ENCODE measurements at regions not wholly inside any gene's neighbourhood (a gene's known extent, or its start where the extent isn't known, plus 50 kb on each side); places are given as distances from the start of the nearest gene placed in this dataset.

DNA sequence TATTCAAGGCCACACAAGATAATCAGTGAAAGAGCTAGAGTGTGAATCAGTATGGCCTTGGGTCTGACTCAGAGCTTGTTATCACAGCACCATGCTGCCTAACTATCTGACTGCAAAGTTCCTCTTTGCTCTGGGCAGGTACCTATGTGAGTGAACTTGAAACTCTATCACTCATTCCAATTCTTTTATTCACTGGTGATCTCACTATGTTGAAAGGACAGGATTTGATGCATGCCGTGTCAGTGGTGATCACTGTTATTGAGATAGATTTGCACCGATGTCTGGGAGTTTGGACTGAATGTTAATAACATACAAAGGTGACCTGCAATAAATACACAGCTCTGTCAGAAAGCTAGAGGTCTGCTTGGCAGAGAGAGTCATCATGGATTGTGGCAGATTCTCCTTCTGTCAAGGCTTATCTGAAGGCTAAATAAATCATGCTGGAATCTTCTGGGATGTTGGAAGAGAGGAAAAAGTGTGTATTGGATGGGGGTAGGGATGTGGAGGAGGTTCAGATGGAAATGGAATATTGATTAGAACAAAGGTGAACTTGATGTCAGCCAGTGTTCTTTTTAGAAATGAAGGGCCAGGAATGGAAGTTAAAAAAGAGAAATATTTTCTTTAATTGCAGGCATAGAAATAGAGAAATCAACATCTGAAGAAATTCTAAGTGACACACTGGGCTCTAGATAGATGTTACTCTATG, 91.8 kb upstream of the TNC start:
- no peak for DNase-seq (ENCODE audit: low read depth in 3 of 3)

DNA sequence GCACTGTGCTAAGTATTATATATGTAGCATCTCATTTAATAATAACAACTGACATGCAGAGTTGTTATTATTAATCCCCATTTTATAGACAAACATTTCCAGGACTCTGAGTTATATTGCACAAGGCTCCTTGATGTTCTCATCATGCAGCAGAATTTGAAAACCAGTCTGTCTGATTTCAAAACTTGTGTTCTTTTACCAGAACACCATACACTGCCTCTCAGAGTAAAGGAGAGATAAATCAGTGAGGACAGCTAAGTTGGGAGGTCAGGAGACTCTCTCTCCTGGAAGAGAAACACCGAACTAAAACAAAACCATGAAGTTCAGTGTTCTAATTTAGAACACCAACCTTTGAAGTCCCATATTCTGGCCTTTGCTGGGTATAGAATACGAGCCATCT, 92.7 kb upstream of the TNC start:
- DNase-seq (ENCODE audit: low read depth in 3 of 3), result no peak

DNA sequence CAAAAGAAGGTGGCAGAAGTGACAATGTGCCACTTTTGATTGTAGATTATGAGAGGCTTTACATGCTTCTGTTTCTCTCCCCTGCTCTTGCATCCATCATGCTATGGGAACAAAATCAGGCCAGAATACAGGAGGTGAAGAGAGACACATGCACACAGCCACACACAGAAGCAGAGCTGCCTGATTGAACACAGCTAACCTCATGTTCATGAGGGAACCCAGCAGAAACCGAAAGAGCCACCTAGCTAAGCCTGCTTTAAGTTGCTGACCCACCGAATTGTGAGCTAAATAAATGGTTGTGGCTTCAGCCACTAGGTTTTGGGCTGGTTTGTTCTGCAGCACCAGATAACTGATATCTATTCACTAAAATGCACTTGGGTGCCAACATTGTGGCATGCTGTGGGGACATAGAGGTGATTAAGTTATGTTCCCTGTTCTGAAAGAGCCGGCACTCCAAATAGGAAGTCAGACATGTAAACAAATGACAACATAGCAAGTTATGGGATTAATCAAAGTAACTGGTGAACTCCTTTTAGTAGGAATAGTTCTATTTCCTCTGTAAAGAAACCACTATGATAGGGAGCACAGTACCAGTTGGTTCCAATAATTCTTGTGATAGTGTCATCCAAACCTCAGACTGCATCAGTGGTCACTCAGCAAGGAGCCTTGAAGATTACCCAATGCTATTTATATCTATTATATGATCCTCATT, 93.6 kb upstream of the TNC start:
- no peak for DNase-seq (ENCODE audit: low read depth in 3 of 3)

DNA sequence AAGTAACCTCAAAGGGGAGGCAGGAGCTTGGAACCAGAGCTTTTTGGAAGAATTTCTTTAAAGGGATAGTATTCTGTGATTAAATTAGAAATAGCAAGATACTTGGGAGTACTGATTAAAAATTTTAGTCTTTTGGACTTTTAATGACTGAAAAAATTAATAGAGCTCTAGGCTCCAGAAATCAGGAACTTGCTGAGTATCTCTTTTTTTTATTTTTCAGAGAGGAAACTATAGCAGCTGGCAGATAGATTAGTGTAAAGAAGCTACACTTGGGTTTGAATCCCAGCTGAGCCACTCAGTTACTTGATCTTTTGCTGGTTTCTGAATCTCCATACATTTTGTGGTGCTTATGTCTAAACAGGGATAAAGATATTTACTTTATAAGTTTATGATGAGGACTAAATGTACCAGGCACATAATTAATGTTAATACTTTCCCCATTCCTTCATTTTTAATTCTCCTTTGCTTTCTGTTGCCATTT, 94.2 kb upstream of the TNC start:
- DNase-seq (ENCODE audit: low read depth in 3 of 3), result no peak

DNA sequence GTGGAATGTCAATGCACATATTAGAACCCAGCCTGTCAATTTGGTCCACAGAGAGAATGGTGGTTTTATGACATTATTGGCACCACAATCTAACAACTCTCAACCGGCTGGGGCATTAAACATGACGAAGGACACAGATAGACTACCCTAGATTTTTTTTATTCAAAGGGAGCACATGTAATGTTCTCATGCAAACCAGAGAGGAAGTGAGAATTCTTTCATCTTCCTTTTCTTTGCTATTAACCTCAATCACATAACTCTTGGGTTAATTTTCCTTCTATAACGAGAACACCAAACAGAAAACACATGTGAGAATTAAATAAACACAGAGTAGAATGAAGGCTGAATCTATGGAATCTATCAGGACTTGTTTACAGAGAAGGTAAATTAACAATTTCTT, 94.9 kb upstream of the TNC start:
- DNase-seq (ENCODE audit: low read depth in 3 of 3), result no peak

DNA sequence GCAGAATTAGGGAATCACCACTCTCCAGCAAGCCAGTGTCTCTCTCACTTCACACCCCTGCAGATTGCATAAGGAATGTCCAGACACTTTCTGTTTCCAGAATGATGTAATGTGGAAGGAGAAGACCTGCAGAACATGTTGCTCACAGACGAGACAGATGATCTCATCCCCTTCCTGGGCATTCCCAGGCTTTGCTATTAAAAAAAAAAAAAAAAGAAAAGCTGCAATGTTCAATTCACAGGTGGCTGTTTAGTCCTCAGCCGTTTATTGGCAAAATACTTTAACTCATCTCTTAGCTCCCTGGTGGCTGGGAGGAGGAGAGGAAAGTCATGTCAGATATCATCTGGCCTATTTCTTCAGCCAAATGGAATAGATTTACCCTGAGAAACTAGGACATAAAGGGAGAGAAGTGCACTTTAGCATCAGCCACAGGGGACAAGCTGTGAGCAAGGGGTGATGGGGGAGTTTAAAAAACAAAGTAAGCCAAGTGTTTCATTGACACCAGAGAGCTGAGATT, 95.9 kb upstream of the TNC start:
- DNase-seq (ENCODE audit: low read depth in 3 of 3), result no peak

DNA sequence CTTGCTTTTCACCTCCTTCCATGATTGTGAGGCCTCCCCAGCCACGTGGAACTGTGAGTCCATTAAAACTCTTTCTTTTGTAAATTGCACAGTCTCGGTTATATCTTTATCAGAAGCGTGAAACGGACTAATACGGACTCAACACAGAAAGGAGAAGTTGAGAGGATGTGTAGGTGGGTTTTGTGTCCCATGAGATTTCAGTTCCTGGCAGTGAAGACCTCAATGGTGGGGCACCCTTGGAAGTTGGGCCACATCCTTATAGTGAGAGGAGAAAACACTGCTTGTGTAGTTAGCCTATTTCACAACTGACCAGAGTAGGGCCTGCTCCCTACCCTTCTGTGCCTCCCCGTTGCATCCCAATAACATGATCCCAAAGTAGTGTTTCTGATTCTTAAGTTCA, 98.9 kb upstream of the TNC start:
- DNase-seq (ENCODE audit: low read depth in 3 of 3), result no peak

DNA sequence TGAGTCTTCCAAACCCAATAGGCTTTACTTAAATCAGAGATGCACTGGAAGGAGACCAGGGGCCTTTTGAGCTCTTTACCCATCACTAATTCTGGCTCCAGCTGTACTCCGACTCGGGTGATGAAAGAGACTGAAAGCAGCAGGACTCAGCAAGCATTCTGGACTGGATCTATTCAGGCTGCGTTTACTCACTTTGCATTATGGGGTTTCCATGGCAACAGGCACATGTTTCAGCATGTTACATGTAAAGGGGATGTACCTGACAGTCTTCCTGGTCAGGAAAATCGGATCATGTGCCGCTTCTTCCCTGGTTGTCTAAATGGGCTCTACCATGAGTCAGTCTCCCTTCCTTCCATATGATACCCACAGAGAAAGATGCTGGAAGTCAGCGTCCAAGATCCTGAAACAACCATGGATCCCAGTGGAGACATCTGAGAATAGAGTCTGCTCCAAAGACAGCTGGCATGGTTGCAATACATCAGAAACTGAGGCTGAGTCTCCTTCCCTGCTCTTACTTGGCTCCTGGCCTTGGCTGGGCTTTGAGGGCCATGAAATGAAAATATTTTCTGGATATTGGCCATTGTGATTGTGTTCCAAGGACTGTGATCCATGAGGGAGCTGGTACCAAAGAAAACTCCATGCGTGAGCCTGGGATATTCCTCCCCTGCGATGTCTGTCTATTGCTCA, 102.5 kb upstream of the TNC start:
- DNase-seq (ENCODE audit: low read depth in 3 of 3), result no peak

DNA sequence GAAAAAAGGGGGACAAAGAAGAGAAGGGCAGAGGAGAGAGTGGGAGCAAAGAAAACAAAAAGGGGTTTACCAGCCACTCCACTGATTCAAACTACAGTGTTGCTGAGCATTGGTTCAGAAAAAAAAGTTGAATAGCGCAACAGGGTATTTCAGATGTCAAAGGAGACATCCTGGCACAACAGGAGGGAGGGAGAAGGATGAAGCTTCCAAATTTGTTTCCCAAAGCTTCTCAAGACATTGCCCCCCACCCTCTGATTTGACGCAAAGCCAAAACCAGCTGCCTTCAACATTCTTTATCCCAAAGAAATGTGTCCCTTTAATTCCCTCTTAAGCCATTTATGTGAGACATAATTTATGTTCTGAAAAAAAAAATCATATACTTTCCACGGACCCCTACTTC, 105.5 kb upstream of the TNC start:
- no peak for DNase-seq (ENCODE audit: low read depth in 3 of 3)

DNA sequence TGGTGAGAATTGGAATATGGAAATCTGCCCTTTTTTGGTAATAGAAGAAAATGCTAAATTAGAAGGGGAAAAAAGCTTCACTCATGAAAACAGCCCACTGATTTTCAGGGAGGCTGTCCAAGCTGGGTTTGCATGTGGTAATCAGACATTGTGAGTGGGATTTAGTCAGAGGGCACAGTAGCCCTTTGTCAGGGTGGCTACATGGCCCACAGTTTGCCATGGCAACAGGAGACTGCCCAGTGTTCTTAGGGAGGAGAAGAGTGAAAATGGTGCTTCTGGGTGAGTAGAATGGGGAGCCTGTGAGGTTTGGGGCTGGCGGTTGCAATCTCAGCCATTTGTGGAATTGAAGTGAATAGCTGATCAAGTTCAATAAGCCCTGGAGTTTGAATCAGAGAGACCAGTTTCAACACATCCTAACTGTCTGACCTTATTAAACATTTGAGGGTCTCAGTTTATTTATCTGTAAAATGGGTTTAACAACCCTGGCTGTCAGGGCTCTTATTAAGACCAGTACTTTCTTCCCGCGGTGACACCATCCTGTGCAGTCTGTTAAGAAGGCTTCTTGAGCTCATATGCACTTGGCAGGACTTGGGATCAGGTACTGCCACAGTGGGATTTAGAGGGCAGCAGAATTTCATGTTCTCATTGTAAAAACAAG, 107.6 kb upstream of the TNC start:
- no peak for DNase-seq (ENCODE audit: low read depth in 3 of 3)

DNA sequence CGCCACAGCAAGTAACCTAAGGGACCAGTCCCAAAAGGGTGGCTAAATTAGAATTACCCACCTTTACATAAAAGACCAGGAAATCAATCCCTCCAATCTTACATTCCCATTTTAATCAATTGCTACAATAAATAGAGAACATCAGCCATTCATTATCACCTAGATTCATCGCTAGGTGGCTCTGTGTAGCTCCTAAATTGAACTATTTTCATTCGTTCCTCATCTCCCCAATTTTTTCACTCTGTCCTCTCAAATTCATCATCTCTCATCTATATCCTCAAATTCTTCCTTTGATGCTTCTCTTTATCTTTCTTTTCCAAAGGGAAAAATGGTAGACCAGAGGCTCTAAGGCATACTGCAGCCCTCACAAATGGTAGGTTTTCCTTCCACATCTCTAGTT, 108.2 kb upstream of the TNC start:
- no peak for DNase-seq (ENCODE audit: low read depth in 3 of 3)

DNA sequence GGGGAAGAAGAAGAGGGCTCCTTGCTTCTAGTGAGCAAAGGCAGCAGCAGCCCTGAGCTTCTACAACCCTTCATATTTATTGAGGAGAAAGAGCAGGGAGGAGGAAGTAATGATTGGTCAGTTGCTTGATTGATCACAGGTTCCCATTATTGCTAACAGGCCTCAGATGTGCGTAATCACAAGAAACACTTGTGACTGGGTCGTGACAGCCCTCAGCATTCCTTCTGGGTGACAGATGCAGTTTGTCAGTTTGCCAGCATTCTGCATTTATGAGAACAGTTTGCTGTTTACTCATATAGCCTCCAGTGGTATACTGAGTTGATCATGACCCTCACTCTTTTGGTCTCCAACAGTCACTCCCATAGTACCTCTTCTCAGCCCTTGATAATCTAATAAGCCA, 111.5 kb upstream of the TNC start:
- no peak for DNase-seq (ENCODE audit: low read depth in 3 of 3)

DNA sequence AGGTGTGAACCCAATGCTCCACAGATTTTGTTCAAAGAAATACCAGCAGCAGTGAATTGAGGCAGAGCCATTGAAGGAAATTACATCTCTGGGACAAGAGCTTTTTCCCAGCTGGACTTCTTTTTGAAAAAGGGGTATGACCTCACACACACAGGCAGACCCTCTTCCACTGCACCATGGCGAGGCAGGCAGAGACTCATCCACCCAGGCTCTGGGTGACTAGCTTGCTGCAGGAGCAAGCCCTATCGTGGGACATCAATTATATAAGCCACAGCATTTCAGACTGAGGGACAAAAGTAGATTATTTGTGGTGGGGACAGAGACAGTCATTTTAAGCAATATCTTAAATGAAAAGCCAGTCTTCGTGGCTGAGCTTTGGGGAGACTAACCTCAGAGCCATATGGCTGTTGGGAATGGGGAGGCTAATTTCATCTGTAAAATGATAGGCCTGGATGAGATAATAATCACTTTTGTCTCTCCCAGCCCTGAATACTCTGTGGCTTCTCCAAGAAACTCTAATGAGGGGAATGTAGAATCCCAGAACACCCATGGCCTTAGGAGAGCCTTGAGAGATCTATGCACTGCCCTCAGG, 113.1 kb upstream of the TNC start:
- no peak for DNase-seq (ENCODE audit: low read depth in 3 of 3)

DNA sequence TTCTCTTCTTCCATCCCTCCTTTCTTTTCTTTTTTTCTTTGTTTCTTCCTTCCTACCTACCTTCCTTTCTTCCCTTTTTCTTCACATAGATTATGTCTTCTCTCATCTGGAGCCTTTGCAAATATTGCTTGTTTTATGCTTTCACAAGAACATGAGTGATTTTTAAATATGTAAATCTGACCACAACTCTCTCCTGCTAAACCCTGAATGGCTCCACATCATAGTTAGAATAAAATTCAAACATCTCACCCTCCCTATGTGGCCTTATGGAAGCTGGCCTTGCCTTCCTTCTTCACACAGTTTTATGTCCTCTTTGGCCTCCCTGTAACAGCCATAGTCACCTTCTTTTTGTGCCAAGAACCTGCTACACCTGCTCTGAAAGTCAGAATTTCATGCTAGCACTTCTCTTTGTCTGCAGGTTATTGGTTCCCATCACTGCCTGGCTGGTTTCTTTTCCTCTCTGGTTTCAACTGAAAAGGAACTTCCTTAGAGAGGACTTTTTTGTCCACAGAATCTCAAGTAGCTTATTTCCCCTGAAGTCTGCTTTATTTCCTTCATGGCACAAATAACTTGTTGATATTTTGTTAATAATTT, 114.3 kb upstream of the TNC start:
- no peak for DNase-seq (ENCODE audit: low read depth in 3 of 3)

DNA sequence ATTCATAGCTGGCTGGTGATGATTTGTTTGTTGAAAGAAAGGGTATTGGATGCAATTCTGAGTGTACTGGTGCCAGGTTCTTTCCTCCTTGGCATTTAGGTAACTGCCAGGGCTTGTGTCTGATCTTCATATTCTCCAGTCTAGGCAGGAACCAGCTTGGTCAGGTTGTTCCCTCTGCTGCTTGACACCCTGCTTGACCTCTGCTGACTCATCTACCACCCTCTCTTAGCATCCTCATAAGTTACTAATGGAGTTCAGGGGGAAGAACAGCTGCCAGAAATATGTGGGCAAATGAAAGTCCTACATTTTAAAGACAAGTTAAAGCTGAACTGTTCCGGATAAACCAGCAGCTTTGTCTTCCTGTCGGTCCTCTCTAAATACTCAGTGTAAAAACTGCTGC, 116.1 kb upstream of the TNC start:
- no peak for DNase-seq (ENCODE audit: low read depth in 3 of 3)

DNA sequence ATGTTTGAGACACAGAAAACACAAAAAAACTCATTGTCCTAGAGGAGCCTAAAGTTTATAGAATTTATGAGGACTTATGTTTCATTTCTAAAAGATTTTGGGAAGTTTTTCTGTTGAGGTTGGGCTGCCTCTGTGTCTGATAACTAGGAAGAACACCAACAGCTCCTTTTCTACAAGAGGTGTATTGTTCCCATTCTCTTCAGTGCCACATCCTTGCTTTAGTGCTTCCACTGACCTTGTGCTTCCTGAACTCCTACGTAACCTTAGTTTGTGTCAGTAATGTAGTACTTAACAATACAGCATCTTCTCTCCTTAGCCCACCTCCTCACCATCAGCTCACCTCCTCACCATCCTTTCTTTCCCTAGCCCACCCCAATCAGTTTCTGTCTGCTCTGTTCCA, 117.3 kb upstream of the TNC start:
- no peak for DNase-seq (ENCODE audit: low read depth in 3 of 3)

DNA sequence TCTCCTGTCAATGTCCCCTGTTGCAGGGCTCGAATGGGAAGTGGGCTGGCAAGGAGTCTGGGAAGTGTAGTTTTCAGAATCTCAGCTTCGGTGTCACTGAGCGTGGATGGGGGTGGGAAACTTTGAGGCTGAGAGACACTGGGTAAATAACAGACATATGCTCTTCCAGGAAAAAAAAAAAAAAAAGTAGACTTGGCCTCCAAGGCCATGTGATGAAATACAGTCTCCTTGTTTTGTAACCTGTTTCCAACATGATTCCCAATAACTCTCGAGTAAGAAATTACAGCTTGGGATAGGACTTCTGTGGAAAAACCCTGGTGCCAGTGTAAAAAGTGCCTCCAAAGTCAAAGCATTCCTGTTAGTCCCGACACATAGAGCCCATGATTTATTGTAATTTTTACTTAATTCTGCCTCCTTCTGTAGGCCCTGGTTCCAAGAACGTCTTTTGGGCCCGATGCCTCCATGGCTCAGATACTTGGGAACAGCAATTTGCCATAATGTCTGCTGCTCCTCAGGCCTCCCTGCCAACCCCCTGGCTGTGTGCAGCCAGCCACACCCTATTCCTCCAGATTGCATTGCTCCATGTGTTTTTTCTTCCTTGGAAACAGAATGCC, 119.5 kb upstream of the TNC start:
- no peak for DNase-seq (ENCODE audit: low read depth in 3 of 3)

DNA sequence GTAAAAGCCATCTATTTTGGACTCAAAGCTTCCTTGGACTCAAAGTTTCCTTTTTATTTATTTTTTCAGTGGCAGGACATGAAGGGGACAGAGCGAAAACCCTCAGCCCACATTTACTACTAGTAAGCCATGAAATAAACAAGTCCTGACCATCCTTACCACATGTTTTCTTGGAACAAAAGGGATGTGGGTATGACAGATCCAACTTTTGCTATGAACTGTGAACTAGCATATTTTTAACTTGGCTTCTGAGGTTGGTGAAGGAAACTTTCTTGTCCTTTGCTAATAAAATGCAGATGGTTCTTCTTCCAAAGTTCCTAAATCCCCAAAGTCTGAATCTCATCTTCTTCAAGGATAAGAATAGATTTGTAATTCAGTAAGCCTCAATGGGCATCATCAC, 122.7 kb upstream of the TNC start:
- no peak for DNase-seq (ENCODE audit: low read depth in 3 of 3)

DNA sequence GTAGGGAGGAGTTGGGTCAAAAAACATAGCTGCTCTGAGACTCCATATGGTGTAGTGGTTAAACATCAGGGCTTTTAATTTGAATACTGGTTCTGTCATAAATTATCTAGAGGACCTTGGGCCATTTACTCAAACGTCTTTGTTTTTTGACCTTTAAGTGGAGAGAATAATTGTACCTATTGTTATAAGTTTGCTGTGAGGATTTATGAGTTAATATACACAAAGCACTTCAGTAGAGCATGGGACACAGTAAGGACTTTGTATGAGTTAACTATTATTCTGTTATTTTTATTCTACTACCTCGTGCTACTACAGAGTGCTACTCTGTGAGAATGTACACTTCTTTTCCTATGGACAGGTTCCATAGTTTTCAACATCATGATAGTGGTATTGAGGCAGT, 123.7 kb upstream of the TNC start:
- DNase-seq (ENCODE audit: low read depth in 3 of 3), result no peak

DNA sequence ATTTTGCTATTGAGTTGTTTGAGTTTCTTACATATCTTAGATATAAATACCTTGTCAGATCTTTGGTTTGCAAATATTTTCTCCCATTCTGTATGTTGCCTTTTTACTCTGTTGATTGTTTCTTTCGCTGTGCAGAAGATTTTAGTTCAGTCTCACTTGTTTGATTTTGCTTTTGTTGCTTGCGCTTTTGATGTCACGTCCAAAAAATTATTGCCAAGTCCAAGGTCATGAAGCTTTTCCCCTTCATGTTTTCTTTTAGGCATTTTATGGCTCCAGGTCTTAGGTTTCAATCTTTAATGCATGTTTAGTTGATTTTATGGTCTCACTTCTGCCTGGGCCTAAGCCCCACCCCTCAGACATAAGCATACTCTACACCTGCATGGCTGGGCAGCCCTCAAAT, 131.5 kb upstream of the TNC start:
- DNase-seq (ENCODE audit: low read depth in 3 of 3), result no peak

DNA sequence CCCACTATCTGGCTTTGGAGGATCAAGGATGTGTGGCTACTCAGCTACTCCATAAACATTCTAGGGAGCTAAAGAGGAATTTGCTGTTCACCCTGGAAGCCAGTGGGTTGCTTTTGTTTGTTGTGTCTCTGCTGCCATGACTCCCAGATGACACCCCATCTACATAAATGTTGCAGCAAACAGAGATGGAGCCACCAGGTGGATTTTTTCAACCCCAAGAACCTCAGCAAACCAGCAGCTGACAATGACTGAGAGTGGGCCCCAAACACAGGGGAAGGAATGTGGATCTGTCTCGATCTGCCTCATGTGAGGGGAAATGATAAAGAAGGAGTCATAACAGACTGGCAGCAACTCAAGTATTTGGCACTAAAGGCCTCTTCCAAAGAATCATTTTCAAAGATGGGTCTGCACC, 132.7 kb upstream of the TNC start:
- DNase-seq (ENCODE audit: low read depth in 3 of 3), result no peak
